ENCODE measurements at regions not wholly inside any gene's neighbourhood (a gene's known extent, or its start where the extent isn't known, plus 50 kb on each side); places are given as distances from the start of the nearest gene placed in this dataset.

DNA sequence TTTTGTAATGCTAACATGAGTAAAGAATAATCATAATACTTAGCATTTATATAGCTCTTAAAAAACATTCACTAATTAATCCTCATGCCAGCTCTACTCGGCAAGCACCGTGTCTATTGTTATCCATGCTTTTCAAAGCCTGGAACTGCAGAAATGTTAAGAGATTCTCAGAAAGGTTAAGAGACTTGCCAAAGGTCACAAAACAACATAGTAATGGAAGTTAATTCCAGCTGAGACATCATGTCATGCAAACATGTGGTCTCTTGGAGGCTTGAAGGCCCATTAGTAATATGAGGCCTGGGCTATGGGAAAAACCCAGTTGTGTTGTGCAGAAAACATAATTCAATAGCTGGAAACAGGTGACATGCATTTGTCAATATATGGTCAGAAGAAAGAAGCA lies 389.9 kb upstream of the GOT2 start:
- Histone ChIP-seq H3K36me3 (no peaks in the 10 kb centered on the region), H3K27ac (no peak overlapping the region), H3K4me1 (ENCODE audit: insufficient read depth) (no peaks in the 10 kb centered on the region), H3K9me3 (no peaks in the 10 kb centered on the region), H3K27me3 (no peaks in the 10 kb centered on the region), H3K4me3 (no peak overlapping the region)
- no peak for TF ChIP-seq POLR2A (IDR thresholded peaks at IDR 0.05)
- TF ChIP-seq EP300 (IDR thresholded peaks at IDR 0.05): no peak
- TF ChIP-seq, protein P1, sequence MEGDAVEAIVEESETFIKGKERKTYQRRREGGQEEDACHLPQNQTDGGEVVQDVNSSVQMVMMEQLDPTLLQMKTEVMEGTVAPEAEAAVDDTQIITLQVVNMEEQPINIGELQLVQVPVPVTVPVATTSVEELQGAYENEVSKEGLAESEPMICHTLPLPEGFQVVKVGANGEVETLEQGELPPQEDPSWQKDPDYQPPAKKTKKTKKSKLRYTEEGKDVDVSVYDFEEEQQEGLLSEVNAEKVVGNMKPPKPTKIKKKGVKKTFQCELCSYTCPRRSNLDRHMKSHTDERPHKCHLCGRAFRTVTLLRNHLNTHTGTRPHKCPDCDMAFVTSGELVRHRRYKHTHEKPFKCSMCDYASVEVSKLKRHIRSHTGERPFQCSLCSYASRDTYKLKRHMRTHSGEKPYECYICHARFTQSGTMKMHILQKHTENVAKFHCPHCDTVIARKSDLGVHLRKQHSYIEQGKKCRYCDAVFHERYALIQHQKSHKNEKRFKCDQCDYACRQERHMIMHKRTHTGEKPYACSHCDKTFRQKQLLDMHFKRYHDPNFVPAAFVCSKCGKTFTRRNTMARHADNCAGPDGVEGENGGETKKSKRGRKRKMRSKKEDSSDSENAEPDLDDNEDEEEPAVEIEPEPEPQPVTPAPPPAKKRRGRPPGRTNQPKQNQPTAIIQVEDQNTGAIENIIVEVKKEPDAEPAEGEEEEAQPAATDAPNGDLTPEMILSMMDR (IDR thresholded peaks at IDR 0.05): no peak
- DNase-seq: no peak
- intact Hi-C loops (cut with DNase I): no loop called here
- WGBS, 3 donors: 65 to 73% (median 71%) methylated on average over 2 of the region's 2 CpGs

DNA sequence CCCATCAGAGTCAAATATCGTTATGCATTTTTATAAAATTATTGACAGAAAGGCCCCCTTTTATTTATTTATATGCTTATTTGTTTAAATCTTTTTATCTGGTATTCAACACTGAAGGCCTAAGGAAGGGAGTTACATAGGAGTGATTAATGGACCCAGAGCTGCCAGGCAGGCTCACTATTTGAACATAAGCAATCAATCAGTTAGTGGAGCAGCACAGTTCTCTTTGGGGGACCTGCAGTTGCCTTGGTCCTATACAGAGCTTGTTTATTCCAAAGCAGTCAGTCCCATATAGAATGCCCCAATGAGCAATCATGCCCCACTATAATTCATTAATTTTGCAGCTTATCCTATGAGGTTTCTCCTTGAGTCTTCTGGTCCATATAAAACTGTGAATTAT lies 389.4 kb upstream of the GOT2 start:
- Histone ChIP-seq H3K4me3 (no peak overlapping the region), H3K36me3 (no peaks in the 10 kb centered on the region), H3K27ac (no peak overlapping the region), H3K9me3 (no peaks in the 10 kb centered on the region), H3K4me1 (ENCODE audit: insufficient read depth) (no peaks in the 10 kb centered on the region), H3K27me3 (no peaks in the 10 kb centered on the region)
- 48 to 71% (median 54%) methylated on average over 1 of the region's 1 CpG for WGBS, 3 donors
- intact Hi-C loops (cut with DNase I): no loop called here
- no peak for DNase-seq
- TF ChIP-seq, protein P1 (IDR thresholded peaks at IDR 0.05): no peak
- TF ChIP-seq POLR2A (IDR thresholded peaks at IDR 0.05): no peak
- TF ChIP-seq EP300 (IDR thresholded peaks at IDR 0.05): no peak

DNA sequence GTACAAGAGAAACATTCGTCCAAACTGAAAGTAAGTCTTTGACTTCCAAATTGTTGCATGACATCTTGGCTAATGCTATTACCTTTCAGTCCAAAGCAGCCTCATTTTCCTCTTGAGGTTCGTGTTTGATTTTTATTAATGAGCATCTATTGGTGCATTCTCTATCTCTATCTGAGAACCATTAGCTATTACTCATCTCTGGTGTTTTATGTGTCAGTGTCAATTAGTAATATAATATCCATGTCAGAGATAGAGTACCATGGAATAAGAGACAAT lies 388.1 kb upstream of the GOT2 start:
- 14 to 20% (median 18%) methylated on average over 2 of the region's 2 CpGs for WGBS, 3 donors

DNA sequence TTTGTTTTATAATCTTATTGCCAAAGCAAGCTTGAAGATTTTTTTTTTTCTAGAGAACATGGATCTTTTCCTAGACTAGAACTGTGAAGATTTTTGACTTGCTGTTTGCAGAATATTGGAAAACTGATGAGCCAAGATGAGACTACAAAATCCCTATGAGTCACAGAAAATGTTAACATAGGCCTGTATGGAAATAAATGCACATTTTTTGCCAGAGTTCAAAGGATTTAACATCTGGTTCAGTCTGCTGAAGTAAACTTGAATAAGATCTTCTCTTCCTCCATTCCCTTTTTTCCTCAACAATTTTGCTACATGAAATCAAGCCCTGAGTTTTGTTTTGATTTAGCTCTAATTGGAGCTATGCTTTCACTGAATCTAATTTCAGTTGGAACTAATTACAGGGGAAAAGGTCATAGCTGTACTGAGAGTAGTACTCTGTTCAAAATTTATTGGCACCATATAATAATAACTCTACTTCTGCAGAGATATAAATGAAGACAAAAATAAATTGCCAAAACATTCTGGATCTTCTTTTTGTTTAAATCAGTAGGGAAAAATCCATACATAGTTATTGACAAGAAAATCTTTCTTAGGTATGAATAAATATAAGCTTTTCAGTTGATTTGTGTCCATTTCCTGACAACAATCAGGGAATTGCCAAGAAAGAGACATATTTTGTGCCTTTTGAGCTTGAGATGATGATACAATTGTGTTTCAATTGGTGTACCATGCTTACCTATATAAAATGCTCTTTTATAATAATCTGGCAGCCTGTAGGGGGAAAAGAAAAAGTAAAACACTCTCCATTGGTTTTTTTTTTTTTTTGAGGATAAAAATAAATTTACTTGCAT lies 387.5 kb upstream of the GOT2 start:
- Histone ChIP-seq H3K4me3 (no peak overlapping the region), H3K36me3 (no peaks in the 10 kb centered on the region), H3K4me1 (ENCODE audit: insufficient read depth) (no peaks in the 10 kb centered on the region), H3K27me3 (no peaks in the 10 kb centered on the region), H3K27ac (no peak overlapping the region), H3K9me3 (no peaks in the 10 kb centered on the region)
- no peak for DNase-seq
- intact Hi-C loops (cut with DNase I): no loop called here
- no peak for TF ChIP-seq POLR2A (IDR thresholded peaks at IDR 0.05)

More for the DNA sequence above, 388.1 kb upstream of the GOT2 start:
- Histone ChIP-seq H3K36me3 (no peaks in the 10 kb centered on the region), H3K27me3 (no peaks in the 10 kb centered on the region), H3K4me3 (no peak overlapping the region), H3K9me3 (no peaks in the 10 kb centered on the region), H3K4me1 (ENCODE audit: insufficient read depth) (no peaks in the 10 kb centered on the region), H3K27ac (no peak overlapping the region)
- no peak for DNase-seq
- intact Hi-C loops (cut with DNase I): no loop called here
- TF ChIP-seq, protein P1 (IDR thresholded peaks at IDR 0.05): no peak
- TF ChIP-seq POLR2A (IDR thresholded peaks at IDR 0.05) (no peak), EP300 (IDR thresholded peaks at IDR 0.05) (no peak)

DNA sequence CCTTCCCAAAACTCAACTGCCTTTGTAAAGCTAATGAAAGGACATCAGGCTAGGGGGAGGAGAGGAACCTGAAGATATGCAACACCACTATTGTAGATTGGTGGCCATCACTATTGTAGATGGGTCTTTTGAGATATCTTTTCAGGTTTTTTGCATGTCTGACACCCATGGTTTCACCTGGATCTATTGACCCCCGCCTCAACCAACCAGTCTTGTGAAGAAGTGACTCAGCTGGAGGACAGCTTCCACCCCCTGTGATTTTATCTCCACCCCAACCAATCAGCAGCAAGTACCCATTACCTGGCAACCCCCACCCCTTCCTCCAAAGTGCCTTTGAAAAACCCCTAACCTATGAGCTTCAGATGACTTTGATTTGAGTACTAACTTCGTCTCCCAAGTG lies 382.6 kb upstream of the GOT2 start:
- TF ChIP-seq EP300 (IDR thresholded peaks at IDR 0.05): no peak
- TF ChIP-seq POLR2A (IDR thresholded peaks at IDR 0.05): no peak
- no peaks in the 10 kb centered on the region for H3K9me3 ChIP-seq
- DNase-seq: no peak
- H3K4me3 ChIP-seq: no peak overlapping the region
- H3K27ac ChIP-seq: no peak overlapping the region
- intact Hi-C loops (cut with DNase I): no loop called here
- WGBS, 3 donors: 33 to 69% (median 35%) methylated on average over 2 of the region's 2 CpGs
- no peaks in the 10 kb centered on the region for H3K4me1 ChIP-seq (ENCODE audit: insufficient read depth)
- H3K36me3 ChIP-seq: no peaks in the 10 kb centered on the region
- H3K27me3 ChIP-seq: no peaks in the 10 kb centered on the region

Data from ovary (tissue), 7 donors.